Hematopoietic multipotent progenitor cell treated with erythropoietin and hydrocortisone succinate and interleukin-3 and kit ligand, for 17 days (in vitro differentiated cells): ENCODE measurements at regions not wholly inside any gene's neighbourhood (a gene's known extent, or its start where the extent isn't known, plus 50 kb on each side); places are given as distances from the start of the nearest gene placed in this dataset.
"Not testable (repeated sequence)": the region's sequence is repeated elsewhere in the genome, so short reads cannot be mapped to it uniquely, and the experiment has no call there.

ENCODE experiments used
- DNase-seq: peaks from one replicate; pipeline ENCODE4 v3.0.0-alpha.2; 2015; ENCODE audit warnings: low spot score

DNA sequence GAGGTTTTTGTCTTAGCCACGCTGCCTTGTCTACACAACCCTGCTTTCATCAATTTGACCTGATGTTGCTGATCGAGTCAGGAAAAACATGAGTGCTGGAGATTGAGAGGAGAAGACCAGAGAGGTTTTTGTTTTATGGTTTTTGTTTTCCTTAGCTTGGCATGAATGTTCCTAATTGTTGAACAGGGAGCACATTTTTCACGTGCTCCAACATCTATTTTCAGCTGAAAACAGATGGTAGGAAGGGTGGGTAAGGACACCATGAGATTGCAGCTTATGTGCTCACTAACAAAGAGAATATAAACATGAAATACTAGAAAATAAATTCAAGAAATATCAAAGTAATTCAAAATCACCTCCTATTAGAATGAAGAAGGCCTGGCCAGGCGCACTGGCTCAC is 79.9 kb upstream of the LMCD1 start:
- DNase-seq = no peak

DNA sequence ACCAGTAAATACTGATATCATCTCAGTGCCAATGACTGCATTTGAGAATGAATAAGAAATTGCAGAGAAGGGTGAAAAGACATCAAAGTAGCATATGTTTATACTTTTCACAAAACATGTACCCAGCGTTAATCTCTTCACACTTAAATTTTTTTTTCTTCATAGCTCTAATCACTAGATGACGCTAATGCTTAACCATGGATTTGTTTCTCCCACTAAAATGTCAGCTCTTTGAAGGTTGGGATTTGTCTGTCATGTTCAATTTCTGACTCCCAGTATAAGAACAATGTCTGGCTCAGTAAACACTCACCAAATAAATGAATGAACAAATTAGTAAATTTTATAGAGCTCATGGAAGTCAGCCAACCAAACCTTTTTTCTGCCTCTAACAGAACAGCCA is 78.3 kb upstream of the LMCD1 start:
- DNase-seq = no peak

DNA sequence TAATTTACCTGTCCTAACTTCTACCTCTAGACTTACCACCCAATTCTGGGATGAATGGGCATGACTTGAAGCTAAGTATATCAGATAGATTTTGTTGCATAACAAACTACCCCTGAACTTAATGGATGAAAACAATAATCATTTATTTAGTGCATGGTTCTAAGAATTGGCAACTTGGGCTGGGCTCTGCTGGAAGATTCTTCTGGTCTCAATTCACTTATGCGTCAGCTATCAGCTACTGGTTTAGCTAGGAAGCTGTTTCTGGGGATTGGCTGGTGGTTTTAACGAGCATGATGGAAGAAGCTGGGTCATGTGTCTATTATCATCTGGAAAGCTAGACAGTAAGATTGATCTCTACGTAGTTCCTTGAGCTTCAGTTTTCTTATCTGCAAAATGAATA is 77.3 kb upstream of the LMCD1 start:
- DNase-seq = no peak

- DNase-seq = no peak
Measured at GRCh38 chr3:8436661-8437287, 64.8 kb upstream of the LMCD1 start.

DNA sequence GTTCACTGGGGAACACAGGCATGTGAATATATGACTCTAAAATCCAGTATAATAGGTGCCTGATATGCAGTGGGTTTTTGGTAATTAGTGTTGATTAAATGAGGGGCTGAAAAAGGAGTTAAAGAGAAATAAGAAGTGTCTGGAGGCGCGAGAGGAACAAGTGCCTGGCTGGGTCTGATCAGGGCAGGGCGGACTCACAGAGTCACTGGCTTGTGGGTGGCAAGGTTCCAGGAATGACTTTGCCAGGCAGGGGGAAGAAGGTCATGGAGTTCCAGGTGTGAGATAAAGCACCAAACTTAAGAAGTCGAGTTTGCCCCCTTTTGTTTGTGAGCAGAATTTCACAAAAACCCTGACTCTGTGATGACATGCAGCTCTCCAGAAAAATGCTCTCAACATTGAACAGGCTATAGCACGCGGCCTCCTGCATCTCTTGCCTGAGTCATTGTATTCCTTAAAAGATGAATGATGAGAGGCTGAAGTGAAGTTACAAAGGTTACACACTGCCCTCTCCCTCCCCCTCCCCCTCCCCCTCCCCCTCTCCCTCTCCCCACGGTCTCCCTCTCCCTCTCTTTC is 63.0 kb upstream of the LMCD1 start:
- DNase-seq = no peak

DNA sequence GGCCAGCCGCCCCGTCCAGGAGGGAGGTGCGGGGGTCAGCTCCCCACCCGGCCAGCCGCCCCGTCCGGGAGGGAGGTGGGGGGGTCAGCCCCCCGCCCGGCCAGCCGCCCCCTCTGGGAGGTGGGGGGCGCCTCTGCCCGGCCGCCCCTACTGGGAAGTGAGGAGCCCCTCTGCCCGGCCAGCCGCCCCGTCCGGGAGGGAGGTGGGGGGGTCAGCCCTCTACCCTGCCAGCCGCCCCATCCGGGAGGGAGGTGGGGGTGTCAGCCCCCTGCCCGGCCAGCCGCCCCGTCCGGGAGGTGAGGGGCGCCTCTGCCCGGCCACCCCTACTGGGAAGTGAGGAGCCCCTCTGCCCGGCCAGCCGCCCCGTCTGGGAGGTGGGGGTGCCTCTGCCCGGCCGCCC is 61.5 kb upstream of the LMCD1 start:
- not testable (repeated sequence) for DNase-seq

GRCh38 chr3:8441969-8442559 is 59.6 kb upstream of the LMCD1 start:
- no peak for DNase-seq

DNA sequence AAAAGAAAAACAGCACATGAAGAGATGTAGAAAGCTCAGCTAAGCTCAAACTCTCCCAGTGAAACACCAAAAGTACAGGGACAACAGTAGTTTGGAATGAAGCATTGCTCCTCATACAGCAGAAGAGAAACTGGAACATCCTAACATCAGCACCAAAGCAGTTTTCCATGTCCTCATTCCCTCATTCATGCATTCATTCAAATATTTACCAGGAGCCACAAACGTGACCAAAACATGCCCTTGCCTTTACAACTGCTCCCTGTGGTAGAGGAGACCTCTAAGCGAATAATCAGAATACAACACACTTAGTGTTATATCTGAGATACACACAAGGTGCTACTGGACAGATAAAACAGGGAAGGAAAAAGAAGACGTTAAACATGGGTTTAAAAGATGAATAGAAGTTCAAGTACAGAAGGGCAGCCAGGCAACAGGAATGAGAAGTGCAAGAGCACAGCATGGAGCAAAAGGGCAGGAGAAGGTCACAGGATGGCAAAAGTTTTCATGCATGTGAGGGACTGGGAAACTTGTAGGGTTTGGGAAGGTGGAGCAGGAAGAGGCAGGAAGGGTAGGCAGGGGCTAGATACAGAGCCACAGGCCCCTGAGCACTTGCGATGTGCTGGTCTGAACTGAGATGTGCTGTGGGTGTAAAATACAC is 58.5 kb upstream of the LMCD1 start:
- no peak for DNase-seq

DNA sequence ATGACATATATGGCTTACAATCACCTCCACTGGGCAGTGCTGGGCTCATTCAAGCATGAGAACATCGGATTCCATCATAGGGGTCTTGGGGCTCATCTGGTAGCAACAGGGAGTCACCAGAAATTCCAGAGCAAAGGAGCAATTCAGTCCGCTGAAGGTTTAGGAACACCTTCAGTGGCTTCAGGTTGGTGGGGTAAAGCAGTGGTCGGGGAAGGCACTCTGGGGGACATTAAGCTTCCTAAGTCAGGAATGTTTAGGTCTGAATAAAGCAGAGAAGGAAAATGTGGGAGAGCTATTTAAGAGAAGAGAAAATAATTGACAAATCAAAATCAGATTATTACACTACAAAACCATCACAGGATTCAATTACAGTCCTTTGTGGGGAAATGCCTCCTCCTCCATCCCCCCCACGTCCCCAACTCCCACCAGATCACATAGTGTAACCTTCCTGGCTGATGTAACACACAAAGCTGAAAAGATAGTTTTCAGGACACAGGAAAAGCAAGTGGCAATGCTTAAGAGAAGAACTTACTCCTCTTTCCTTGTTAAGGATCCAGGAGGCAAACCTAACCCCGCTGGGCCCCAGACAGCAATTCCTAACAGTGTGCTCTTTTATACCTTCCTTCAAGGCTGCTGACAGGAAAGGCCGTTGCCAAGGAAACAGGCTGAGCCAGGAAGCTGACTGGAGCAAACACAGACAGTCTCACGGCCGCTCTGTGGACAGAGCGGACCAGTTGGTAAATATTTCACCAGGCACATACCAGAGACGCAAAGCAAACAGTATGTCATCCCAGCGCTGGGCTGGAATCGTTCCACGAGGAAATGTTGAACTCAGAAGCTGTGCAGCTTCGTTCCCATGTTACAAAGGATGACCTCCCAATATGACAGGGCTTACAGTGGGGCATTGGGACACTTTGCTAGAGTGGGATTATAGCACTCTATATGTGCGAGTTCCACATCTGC is 57.5 kb upstream of the LMCD1 start:
- no peak for DNase-seq

DNA sequence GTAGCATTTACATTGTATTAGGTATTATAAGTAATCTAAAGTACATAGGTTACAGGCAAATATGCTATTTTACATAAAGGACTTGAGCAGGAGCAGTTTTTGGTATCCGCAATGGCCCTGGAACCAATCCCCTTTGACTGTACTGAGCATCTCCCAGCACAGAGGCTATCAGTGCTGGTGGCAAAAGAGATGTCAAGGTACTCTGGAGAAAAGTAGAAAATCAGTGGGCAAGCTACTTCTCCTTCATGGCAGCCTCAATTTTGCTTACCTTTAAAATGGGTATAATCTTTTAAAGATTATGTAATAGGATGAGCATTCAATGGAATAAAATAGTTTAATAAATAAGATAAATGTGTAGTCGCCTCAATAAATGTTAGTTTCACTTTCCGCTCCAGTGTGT is 56.7 kb upstream of the LMCD1 start:
- no peak for DNase-seq

DNA sequence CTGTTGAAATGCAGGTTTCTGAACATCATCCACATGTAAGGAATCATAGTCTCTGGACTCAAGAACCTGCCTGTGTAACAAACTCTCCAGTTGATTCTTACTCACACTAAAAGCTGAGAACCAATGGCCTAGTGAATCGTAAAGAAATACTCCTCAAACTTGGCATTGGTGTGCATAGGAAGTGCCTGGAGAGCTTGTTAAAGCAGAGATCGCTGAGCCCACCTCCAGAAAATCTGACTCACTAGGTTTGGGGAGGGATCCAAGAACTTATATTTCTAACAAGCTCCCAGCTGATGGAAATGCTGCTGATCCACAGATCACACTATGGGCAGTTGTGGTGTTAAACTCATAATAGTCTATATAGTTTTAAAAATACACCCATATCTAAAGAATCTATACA is 55.8 kb upstream of the LMCD1 start:
- DNase-seq = no peak

DNA sequence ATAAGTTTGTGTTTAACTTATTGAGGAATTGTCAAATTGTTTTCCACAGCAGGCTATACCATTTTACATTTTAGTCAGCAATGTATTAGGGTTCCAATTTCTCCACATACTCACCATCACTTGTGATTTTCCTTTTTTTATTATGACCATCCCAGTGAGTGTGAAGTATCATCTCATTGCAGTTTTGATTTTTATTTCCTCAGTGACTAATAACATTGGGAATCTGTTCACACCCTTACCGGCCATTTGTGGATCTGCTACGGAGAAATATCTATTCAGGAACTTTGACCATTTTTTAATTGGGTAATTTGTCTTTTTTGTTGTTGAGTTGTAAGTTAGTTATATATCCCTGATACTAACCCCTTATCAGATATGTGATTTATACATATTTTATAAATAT is 54.8 kb upstream of the LMCD1 start:
- no peak for DNase-seq

DNA sequence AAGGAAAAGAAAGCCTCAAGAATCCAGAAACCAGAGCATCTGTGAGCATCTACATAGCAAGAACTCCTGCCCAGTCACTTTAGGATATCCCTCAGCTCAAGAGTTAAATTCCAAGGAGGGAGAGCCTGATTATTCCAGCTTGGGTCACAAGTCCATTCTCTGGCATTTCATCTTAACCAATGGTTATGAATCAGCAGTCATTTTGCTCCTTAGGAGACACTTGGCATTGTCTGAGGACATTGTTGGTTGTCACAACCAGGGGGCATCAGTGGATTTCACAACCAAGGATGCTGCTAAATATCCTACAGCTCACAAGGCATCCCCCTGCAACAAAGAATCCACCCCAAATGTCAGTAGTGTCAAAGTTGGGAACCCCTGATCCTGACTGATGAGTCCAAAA is 51.0 kb upstream of the LMCD1 start:
- no peak for DNase-seq

DNA sequence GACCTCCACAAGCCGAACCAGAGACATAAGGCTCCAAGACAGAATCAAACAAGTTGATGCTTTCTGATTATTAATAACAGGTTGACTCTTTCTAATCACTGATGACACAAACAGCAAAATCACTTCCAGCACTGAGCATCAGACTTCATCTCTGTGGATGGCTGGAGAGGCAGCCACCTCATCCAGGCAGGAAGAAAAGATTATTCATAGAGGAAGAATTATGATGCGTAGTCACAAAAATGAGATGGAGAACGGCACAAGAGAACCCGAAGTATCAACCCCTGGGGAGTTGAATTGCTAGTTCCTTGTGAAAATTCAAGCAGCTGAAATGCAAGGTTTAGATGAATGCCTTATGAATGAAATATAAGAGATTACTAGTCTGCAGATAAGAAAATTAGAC is 49.9 kb upstream of the LMCD1 start:
- DNase-seq = no peak
